COLO829 (cell line): ENCODE measurements at regions not wholly inside any gene's neighbourhood (a gene's known extent, or its start where the extent isn't known, plus 50 kb on each side); places are given as distances from the start of the nearest gene placed in this dataset.
A peak's percentile ranks its signal among the peaks of the same experiment; 100 is the strongest.
"Not testable (repeated sequence)": the region's sequence is repeated elsewhere in the genome, so short reads cannot be mapped to it uniquely, and the experiment has no call there.

Experiments
- DNase-seq: peaks from one replicate; pipeline ENCODE4 v3.0.0; 2012; ENCODE audit warnings: low spot score

DNA sequence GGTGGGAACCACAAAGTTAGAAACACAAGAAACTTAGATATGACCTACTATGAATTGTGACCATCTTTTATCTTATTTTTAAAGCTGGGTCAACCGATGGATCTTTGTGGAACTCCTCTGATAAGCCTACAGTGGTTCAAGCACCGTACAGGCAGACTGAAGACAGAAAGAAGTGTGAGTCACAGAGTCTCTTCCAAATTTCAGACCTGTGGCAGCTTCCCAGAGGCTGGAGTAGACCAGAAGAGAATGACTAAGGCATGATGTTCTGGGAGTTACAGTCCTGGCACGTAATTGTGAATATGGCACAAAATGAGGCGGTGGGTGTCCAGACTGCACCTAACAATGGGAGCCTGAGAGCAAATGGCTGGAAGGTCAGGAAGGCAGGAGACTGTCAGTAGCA, 70.0 kb downstream of the LMO4 start:
- no peak for DNase-seq

DNA sequence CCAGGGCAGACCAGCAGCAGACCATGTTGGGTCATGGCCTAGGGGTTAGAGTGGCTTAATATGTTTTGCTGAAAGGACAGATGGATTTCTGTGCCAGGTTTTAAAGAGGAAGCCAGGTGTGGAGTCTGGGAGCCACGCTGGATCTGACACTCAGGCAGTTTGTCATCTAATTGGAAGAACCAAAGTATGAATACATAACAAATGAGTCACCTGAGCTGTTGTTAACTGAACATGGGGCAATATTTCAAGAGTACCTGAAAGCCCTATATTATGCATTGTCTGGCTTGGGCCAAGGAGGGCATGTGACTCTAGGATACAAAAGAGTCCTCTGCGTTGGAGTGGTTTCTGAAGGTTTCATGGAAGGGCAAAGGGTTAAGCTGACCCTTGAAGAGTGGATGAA, 70.6 kb downstream of the LMO4 start:
- DNase-seq = no peak

DNA sequence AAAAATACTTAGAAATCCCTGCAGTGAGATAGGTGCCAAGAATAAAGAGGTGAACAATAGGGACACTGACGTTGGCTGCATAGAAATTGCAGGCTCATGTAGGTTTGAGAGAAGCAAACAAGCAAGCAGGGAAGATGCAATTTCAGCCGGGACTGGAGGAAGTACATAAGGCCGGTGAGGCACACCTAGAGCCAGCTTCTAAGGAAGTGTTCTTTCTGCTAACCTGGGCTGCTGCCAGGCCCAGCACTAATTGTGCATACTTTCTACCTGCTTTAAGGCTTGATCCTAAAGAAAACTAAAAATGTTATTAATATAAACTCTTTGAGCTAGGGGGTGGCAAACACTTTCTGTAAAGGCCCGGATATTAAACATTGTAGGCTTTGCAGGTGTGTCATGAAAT, 71.0 kb downstream of the LMO4 start:
- DNase-seq = no peak

DNA sequence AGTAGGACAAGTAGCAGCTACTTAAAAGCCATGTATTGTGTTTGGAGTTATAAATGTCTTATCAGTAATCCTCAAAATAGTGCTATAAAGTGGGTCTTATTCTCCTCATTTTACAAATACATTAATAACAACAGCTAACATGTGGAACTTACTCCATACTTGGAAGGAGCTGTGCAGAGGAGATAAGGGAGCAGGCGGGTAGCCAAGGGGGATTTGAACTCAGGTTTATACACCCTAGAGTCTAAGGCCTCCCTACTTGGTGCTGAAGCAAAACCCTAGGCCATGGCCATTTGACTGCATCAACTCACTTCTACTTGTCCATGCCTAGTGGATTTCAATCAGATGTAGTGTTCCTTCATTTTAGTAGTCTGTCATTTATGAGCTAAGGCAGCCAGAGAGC, 72.1 kb downstream of the LMO4 start:
- no peak for DNase-seq

DNA sequence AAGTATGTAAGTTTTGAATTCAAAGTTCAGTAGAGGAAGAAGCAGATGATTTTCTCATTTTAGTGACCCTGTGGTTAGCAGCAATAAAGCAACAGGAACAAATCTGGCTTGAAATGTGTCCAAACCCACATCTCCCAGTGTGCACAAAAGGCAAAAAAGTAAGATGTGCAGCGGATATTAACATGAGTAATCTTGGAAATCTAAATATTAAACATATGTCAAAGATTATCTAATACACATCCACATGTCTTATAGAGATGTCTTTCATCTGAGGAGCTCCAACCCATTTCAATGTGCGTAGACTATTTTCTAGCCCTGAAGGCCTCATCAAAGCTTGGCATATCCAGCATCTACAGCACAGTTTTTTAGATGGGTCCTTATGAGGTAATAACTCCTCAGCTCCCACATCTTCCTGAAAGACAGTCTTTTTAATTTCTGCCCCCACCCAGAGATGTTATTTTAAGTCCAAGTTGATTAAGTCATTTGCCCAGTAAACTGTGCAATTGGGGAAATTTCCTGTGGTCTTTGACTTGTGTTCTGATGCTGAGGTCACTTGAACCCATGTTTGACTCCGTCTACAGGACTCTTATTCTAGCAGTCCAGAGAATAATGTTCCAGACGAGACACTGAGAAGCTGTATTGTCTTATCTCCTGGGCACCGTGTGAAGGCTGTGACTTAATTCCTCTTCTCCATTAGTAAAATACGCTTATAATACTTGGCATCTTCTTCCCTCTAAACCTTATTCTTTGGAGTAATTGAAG, 73.7 kb downstream of the LMO4 start:
- DNase-seq = no peak

DNA sequence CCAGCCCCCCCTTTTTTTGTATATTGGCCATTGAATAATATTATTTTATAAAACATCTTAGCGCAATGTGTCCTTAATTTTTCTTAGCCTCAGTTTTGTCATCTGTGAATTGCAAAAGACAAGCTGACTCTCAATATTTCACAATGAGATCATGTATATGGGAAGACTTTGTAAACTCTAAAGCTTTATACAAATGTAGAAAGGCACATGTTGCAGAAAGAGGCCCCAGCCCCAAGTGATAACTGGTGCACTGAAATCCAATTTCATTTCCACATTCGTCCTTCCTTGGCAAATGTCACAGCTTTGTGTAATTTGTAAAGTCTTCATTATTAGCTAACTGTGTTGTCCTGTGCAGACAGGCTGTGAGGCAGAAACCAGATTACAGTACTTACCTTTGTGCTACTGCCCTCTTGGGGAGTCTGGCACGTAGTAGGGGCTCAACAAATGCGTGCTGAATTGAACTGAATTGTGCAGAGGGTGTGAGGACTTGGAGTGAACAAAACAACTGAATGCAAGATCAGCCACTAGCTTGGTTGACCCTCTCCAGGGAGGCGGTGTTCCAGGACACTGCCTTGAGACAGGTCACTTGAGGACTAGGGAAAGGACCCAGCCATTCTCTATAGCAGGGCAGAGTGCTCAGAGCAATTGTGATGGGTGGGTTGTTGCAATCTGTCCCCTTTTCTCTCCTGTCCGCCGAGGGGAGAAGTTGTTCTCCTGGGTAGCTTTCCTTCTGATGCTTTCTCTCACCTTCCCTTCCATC, 74.6 kb downstream of the LMO4 start:
- DNase-seq = no peak

DNA sequence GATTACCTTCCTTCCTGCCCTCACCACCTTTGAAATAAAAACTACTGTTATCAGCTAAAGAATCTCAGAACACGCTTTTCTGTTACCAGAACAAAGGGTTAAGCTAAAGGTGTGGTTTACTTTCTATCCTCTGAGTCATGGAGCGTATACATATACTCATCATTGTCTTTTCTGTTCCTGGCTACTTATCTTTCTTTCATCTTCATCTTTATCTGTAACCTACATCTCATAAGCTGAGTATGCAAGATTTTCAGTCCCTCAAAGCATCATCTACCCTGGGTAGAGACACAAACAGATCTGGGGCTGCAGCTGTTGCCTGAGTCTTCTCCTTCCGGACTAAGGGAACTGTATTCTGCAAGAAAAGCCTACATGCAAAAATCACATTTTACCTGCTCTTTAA, 75.6 kb downstream of the LMO4 start:
- DNase-seq = no peak

DNA sequence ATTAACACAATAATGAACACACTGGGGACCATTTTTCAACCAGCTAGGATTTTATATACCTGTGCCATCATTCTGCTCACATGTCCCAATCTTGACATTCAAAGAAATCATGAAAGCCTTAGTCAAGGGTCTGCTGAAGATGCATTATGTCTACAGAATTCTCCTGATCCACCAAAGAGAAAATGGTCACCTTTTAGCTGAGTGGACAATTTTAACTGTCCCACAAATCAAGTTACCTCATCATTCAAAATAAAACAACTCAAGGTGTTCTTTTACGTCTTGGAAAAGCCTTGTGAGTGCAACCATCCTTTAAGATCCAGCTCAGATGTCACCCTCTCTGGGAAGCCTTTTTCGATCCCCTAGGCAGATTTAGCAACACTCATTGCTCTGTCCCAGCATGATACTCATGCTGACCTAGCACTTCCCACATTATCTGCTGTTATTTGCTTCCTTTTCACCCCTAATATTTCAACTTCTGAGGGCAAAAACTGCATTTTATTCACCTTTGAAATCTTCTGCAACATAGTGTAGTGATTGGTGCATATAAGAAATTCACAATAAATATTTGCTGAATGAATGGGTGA, 80.1 kb downstream of the LMO4 start:
- no peak for DNase-seq

DNA sequence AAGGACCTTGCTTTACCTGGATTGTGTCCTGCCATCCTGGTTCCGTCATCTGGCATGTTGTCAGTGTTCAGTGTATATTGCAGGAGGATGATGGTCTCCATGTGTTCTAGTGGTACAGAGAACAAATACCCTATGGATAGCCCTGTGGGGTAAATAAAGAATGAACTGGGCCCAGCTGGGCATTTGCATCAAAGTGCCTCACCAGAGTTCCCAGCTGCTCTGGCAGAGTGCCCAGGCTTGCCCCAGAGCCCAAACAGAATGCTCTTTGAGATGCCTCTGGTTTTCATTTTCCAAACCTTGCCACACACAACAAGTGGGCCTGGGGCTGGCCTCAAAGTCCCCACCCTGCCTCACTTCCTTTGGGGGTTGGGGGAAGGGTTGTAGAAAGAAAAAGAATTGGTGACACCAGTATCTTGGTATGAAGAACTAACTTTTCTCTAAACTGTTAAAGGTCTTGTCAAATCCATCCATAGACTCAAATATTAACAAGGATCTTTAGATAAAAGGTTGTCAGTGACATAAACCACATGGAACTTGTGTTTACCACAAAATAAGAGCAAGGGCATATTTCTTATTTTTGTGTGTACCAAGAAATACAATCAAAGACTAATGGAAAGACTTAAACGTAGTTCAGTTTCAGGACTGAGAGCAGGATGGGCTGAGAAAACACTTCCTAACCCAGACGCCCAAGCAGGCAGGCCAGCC, 82.2 kb downstream of the LMO4 start:
- DNase-seq = peak; percentile 28

DNA sequence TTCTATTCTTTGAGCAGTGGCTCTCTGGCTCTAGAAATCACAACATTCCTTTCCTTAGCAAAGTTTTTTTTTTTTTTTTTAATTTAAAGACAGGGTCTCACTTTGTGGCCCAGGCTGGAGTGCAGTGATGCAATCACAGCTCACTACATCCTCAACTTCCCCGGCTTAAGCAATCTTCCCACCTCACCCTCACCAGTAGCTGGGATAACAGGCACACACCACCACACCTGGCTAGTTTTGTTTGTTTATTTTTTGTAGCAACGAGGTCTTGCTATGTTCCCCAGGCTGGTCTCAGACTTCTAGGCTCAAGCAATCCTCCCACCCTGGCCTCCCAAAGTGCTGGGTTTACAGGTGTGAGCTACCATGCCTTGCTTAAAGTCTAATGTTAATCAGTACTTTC, 85.2 kb downstream of the LMO4 start:
- DNase-seq = not testable (repeated sequence)

DNA sequence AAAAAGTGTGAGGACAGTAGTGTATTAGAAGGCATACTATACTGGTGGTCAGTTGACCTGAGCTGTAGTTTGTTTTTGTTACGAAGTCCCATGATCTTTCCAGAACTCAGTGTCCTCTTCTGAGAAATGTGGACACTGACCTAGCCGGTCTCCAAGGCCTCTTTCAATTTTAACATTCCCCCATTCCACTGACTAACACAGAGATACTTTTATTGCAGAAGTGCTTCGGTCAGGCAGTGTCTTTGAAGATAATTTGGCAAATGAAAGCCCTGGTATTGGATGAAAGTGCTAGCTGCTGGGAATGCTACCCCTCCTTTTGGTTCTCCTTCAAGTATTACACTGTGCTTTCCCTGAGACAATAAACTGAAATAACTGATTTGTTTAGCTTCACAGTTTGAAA, 89.4 kb downstream of the LMO4 start:
- DNase-seq = no peak

DNA sequence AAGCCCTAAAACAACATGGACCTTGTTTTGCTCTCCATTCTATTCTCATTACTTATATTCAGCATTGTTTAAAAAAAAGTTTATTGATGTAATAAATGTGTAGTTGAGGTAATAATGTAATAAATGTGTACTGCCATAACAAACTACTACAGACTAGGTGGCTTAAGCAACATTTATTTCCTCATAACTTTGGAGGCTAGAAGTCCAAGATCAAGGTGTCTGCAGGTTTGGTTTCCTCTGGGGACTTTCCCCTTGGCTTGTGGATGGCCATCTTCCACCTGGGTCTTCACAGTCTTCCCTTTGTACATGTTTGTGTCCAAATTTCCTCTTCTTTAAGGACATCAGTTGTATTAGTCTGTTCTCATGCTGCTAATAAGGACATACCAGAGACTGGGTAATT, 93.1 kb downstream of the LMO4 start:
- DNase-seq = no peak

DNA sequence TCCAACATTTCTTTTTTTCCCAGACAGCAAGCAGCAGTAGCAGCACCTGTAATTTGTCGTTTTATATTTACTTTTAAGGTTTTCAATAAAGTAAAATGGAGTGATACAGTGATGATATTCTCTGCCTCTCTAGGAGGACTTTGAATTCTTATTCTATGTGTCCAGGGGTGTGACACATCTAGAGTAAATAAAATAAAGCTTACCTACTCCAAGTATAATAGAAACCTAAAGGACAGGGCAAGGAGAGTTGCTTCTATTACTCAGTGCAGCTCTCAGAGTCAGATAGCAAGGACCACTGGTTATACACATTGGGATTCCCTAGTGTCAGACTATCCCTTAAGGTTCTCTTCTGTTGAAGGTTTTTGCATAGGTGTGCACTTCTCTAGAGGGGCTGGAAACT, 95.9 kb downstream of the LMO4 start:
- no peak for DNase-seq

DNA sequence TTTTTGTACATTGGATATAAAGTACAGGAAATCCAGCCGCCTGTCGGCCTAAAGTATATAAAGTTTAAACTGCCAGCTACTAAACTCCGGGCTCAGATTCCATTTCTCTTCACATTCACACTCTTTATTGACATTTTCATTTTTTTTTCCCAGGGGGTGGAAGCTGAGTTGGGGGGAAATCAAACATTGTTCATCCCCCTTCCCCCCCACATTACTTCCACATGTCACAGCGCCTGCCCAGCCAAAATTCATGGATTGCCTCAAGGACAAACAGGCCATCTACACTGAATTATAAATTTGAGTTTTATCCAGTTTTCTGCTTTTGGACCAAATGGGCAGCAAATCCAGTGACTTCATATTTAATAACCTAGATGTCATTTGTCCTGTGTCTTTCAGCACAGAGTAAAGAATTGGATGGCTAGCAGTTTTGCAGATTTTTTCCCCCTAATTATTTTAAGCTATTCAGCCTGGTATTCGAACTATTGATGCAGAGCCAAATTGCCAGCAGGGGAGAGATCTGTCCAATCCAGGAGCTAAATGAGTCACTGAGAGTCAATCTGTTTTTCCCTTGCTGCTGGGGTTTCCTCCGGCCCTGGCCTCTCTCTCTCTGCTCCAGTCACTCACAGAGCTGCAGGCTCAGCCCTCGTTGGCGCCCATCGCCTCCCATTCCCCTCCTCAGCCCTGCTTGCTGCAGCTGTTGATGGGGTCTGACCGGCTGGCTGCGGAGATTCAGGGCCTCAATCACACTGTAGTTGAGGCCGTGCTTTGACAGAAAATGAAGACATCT, 98.0 kb downstream of the LMO4 start:
- DNase-seq = no peak

DNA sequence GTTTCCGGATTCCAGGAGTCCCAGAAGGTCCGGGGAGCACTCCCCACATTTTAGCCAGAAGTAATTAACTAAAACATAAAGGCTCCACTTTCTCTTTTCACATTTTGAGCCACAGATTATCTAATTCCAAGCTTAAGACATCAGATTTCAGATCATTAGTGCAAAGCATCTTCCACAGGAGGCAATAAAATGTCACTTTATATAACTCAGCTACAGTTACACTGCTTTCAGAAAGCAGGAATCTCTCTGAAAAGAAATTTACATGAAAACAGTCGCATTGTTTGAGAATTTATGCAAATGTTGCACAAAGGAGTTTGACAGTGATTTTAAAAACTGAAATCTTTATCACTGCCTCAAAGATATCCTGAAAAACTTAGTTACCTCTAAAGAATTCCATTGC, 99.7 kb downstream of the LMO4 start:
- DNase-seq = no peak

DNA sequence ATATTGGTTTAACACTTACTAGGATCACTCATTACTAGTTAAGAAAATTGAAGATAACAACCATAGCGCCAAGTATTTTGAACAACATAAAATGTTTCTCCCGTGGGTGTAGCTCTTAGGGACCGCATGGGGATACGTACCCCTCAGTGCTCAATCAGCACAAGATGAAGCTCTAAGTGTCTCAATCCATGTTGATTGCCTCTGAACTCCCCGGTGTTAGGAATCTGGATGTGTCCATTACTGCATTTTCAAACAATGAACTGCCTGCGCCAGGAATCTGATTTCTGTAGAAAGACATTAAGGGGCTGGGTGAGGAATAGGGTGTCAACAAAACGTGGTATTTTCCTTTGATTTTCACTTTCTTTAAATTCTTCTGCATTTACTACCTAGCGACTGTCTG, 100.2 kb downstream of the LMO4 start:
- DNase-seq = no peak

DNA sequence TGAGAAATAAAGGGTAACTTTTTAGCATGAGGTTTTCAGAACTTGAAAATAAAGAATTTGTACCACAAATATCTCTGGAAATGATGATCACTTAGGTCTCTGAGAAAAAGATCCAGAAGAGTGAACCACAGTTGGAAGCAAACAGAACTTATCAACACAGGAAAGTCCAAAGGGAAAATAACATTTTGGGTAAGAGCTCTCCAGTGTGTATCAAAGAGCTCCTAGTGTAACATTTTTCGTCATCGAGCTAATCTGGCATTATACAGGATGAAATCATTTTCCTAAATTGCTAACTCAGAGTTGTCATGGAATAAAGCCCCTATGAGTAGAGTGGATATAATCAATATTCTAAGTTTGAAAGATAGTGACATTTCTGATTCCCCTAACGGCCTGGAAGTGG, 104.0 kb downstream of the LMO4 start:
- no peak for DNase-seq

DNA sequence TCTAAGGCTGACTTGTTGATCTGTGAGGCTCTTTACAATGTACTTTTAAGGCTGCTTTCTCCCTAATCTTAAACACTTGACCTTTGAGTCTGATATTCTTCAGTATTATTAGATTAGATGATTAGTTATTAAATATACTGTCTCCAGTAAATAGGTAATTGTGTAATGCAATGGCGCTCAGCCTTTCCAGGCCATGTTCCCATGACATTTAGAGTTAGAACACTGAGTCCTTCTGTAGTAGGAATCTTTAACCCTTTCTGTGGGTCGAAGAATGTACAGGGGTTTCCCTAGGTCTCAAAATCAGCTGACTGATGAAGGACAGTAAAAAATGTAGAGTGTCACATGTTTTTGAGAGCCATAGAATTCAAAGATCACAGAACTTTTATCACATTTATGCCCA, 104.4 kb downstream of the LMO4 start:
- not testable (repeated sequence) for DNase-seq

DNA sequence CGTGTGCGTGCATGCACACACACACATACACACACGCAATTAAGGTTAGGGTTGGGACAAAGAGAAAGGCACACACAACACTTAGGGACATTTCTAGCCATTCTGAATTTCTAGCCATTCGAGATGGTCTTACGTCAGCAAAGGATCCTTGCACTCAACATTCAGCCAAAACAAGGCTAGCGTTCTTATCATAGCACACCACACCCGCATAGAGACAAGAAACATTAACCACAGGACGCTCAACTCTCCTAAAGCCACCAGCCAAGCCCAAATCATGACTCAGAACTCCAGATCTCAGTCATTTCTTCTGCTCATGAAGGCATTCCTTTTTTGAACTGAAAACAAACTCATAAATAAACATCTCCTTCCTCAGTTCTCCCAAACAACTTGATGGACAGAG, 106.8 kb downstream of the LMO4 start:
- peak; percentile 6 for DNase-seq

DNA sequence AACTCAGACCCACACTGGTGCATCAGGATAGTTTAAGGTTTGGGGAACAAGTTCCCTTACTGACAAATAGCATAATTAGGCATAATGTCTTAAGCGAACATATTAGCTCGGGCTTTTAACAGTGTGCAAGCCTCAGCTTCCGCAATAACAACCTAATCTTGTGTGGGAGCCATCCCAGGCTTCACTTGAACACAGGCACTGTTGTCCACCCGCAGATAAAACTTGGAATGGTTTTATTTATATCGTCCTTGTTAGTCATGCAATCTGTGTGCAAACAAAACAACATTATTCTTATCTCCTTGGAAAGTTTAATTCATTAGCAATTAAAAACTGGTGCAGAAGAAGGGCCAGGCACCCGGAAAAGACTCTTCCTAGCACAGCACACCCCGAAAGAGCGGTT, 107.4 kb downstream of the LMO4 start:
- DNase-seq = peak; percentile 9

DNA sequence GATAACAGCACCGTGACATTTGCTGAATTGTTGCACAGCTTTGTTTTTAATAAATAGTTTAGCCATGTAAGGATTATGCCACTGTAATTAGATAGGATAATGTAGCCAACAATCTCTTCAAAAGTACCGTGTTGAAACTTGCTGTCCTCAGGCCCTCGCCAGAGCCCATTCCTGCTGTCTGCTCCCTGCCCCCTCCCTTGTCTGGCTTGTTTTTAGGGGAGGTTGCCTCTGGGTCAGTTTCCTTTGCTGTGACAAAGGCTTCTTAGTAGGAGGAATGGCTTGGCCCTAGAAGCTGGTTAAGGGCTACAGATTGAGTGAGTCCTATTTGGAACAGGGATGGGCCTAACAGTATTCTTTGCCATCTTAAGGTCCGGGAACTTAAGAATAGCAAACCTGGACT, 107.9 kb downstream of the LMO4 start:
- DNase-seq = peak; percentile 3
